Prostate gland (tissue), 2 donors: ENCODE measurements at regions not wholly inside any gene's neighbourhood (a gene's known extent, or its start where the extent isn't known, plus 50 kb on each side); places are given as distances from the start of the nearest gene placed in this dataset.

Experiments
- DNase-seq: peaks from one replicate; pipeline ENCODE4 v3.0.0-alpha.2; 2019; ENCODE audit warnings: low spot score
- H3K27ac ChIP-seq, 2 donors: fragments of 200-600 bp; sonication (generic); 2 replicates each; pipeline ENCODE4 v1.5.1; 2017 to 2019
- H3K27me3 ChIP-seq: fragments of 200-600 bp; sonication (generic); replicated peaks from 2 replicates; pipeline ENCODE4 v1.5.1; 2019; ENCODE audit not compliant: insufficient read depth
- H3K36me3 ChIP-seq, 2 donors: fragments of 200-600 bp; sonication (generic); 1 replicate in 1 of 2; 2 replicates in 1 of 2; pipeline versions ENCODE4 v1.5.1 to v1.8.1; 2017 to 2019
- H3K4me1 ChIP-seq: fragments of 200-600 bp; sonication (generic); replicated peaks from 2 replicates; pipeline ENCODE4 v1.5.1; 2019
- H3K4me3 ChIP-seq, 2 donors: fragments of 200-600 bp; sonication (generic); 2 replicates each; pipeline ENCODE4 v1.5.1; 2017 to 2019
- H3K9me3 ChIP-seq: fragments of 200-600 bp; sonication (generic); 2 replicates; pipeline ENCODE4 v1.5.1; 2017
- CTCF ChIP-seq, 4 experiments: fragments of 200-600 bp in 2 of 4; fragments of 450-650 bp in 2 of 4; sonication (generic) in 2 of 4; IDR thresholded peaks; 1 replicate in 3 of 4; 2 replicates in 1 of 4; pipeline ENCODE4 v1.5.1; 2016 to 2019; ENCODE audit warnings: antibody characterized with exemption in 4 of 4, mild to moderate bottlenecking in 2 of 4, moderate library complexity in 2 of 4
- POLR2A ChIP-seq: fragments of 450-650 bp; IDR thresholded peaks from one replicate; pipeline ENCODE4 v1.6.1; 2016; ENCODE audit warnings: antibody characterized with exemption, mild to moderate bottlenecking
- POLR2AphosphoS5 ChIP-seq: sonication (generic); formaldehyde crosslinking; IDR thresholded peaks from one replicate; pipeline ENCODE4 v1.6.1; 2017; ENCODE audit warnings: antibody characterized with exemption
- WGBS: methylation state at CpG from one replicate; pipeline ENCODE4 v1.1.5; 2018; 5-methylcytosine and 5-hydroxymethylcytosine counted together
- intact Hi-C: fragments of 100-400 bp; cut with DNase I; formaldehyde crosslinking; loops from one replicate; pipeline ENCODE4 v1.14.2; 2022

- DNase-seq, result no peak
- TF ChIP-seq POLR2AphosphoS5 (no peak), CTCF (IDR thresholded peaks at IDR 0.05) (no peak), POLR2A (no peak)
- no peak overlapping the region for H3K4me3 ChIP-seq
- H3K27me3 ChIP-seq, result no peaks in the 10 kb centered on the region
- no peaks in the 10 kb centered on the region for H3K4me1 ChIP-seq
- no peaks in the 10 kb centered on the region for H3K9me3 ChIP-seq
- WGBS, result 84% methylated on average over 8 of the region's 8 CpGs
- H3K36me3 ChIP-seq, result no peaks in the 10 kb centered on the region
- H3K27ac ChIP-seq, result no peak overlapping the region
- intact Hi-C loops, result no loop called here
Observed at GRCh38 chr22:34159491-34159890, 239.2 kb upstream of the LARGE1 start.

- Histone ChIP-seq H3K36me3 (no peaks in the 10 kb centered on the region), H3K27ac (no peak overlapping the region), H3K4me1 (no peaks in the 10 kb centered on the region), H3K27me3 (no peaks in the 10 kb centered on the region), H3K4me3 (no peak overlapping the region), H3K9me3 (no peaks in the 10 kb centered on the region)
- intact Hi-C loops, result no loop called here
- WGBS, result 37% methylated on average over 4 of the region's 4 CpGs
- no peak for TF ChIP-seq POLR2A
- no peak for TF ChIP-seq CTCF (IDR thresholded peaks at IDR 0.05)
- TF ChIP-seq POLR2AphosphoS5, result no peak
- DNase-seq, result no peak
Observed at GRCh38 chr22:34160141-34160783, 240.0 kb upstream of the LARGE1 start.

- Histone ChIP-seq H3K27me3 (no peaks in the 10 kb centered on the region), H3K27ac (no peak overlapping the region), H3K36me3 (no peaks in the 10 kb centered on the region), H3K4me3 (no peak overlapping the region), H3K4me1 (no peaks in the 10 kb centered on the region), H3K9me3 (no peaks in the 10 kb centered on the region)
- intact Hi-C loops, result no loop called here
- no peak for DNase-seq
- no peak for TF ChIP-seq POLR2AphosphoS5
- no peak for TF ChIP-seq POLR2A
- TF ChIP-seq CTCF (IDR thresholded peaks at IDR 0.05), result no peak
- WGBS, result 27% methylated on average over 9 of the region's 9 CpGs
Observed at GRCh38 chr22:34161431-34162123, 241.3 kb upstream of the LARGE1 start.

DNA sequence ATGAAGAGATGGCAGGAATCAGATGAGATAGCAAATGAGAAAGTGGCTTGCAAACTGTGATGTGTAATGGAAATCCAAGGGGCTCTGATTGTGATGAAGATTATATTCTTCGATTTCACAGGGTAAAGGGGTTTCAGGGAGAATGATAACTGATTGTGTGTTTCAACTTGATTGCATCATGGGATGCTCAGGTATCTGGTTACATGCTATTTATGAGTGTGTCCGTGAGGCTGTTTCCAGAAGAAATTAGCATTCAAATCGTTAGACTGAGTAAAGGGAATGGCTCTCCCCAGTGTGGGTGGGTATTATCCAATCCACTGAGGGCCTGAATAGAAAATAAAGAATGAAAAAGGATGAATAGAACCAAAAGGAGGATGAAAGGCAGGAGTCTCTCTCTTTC lies 278.7 kb upstream of the LARGE1 start:
- Histone ChIP-seq H3K4me1 (no peaks in the 10 kb centered on the region), H3K36me3 (no peaks in the 10 kb centered on the region), H3K27ac (no peak overlapping the region), H3K27me3 (no peaks in the 10 kb centered on the region), H3K9me3 (no peaks in the 10 kb centered on the region), H3K4me3 (no peak overlapping the region)
- WGBS, result 29% methylated on average over 3 of the region's 3 CpGs
- TF ChIP-seq POLR2AphosphoS5, result no peak
- TF ChIP-seq POLR2A, result no peak
- TF ChIP-seq CTCF (IDR thresholded peaks at IDR 0.05), result no peak
- intact Hi-C loops, result no loop called here
- DNase-seq, result no peak

DNA sequence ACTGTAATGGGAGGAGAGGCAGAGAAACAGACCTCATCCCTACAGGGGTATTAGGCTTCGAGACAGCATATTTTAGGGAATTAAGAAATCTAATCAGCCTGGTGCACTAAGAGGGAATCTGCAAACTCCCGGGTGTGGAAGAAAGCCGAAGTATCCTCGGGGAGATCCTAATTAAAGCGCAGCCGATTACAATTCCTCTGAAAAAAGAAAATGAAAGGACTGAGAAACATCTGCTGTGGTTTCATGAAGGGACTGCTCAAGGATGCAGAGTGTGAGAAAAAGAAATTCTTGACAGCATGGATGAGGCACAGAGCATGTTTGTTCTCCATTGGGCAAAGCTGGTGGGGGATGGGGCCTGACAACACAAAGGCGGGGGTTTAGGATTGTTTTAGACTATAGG lies 290.0 kb upstream of the LARGE1 start:
- no peak overlapping the region for H3K27ac ChIP-seq
- H3K9me3 ChIP-seq, result no peaks in the 10 kb centered on the region
- H3K4me3 ChIP-seq, result no peak overlapping the region
- 86% methylated on average over 7 of the region's 7 CpGs for WGBS
- no peaks in the 10 kb centered on the region for H3K4me1 ChIP-seq
- H3K27me3 ChIP-seq, result no peaks in the 10 kb centered on the region
- TF ChIP-seq CTCF (IDR thresholded peaks at IDR 0.05) (no peak), POLR2AphosphoS5 (no peak), POLR2A (no peak)
- intact Hi-C loops, result no loop called here
- no peaks in the 10 kb centered on the region for H3K36me3 ChIP-seq
- no peak for DNase-seq
